GM23338 (cell line): ENCODE measurements at regions not wholly inside any gene's neighbourhood (a gene's known extent, or its start where the extent isn't known, plus 50 kb on each side); places are given as distances from the start of the nearest gene placed in this dataset.

Experiments used
- CREB1 ChIP-seq: fragments of 250-450 bp; sonication (Bioruptor Pico); IDR thresholded peaks from 2 replicates; pipeline ENCODE4 v1.5.0; 2020; ENCODE audit warnings: low read depth, mild to moderate bottlenecking, moderate library complexity
- EZH2 ChIP-seq: fragments of 200-600 bp; sonication (generic); IDR thresholded peaks from one replicate; pipeline ENCODE4 v1.8.0; 2017; ENCODE audit warnings: antibody characterized with exemption, mild to moderate bottlenecking, low read depth; ENCODE audit not compliant: unreplicated experiment
- EZH2phosphoT487 ChIP-seq: fragments of 200-600 bp; sonication (generic); IDR thresholded peaks from one replicate; pipeline ENCODE4 v1.8.1; 2018; ENCODE audit warnings: antibody characterized with exemption; ENCODE audit not compliant: unreplicated experiment
- JUNB ChIP-seq: IDR thresholded peaks from one replicate; pipeline ENCODE4 v1.6.1; 2016; ENCODE audit warnings: antibody characterized with exemption; ENCODE audit not compliant: unreplicated experiment
- NANOG ChIP-seq: IDR thresholded peaks from 2 replicates; pipeline ENCODE4 v1.6.1; 2016; ENCODE audit warnings: antibody characterized with exemption, borderline replicate concordance
- POLR2AphosphoS5 ChIP-seq: IDR thresholded peaks from 2 replicates; pipeline ENCODE4 v1.6.1; 2016; ENCODE audit warnings: antibody characterized with exemption, low read depth
- STAT1 ChIP-seq: IDR thresholded peaks from one replicate; pipeline ENCODE4 v1.6.1; 2016; ENCODE audit warnings: antibody characterized with exemption; ENCODE audit not compliant: unreplicated experiment
- ZNF114 ChIP-seq: fragments of 250-450 bp; sonication (Bioruptor Pico); IDR thresholded peaks from 2 replicates; pipeline ENCODE4 v1.5.0; 2020; ENCODE audit warnings: mild to moderate bottlenecking, moderate library complexity
- ZNF331 ChIP-seq: fragments of 250-450 bp; sonication (Bioruptor Pico); IDR thresholded peaks from 2 replicates; pipeline ENCODE4 v1.5.0; 2020; ENCODE audit warnings: low read depth, mild to moderate bottlenecking, moderate library complexity
- TF ChIP-seq, protein P1 (sequence below), 2 experiments: fragments of 200-600 bp in 1 of 2; sonication (generic) in 1 of 2; conservative IDR thresholded peaks; 2 replicates each; pipeline versions ENCODE4 v1.5.1 to v1.6.1; 2016 to 2017; ENCODE audit warnings: antibody characterized with exemption in 2 of 2, low read depth in 2 of 2, mild to moderate bottlenecking in 2 of 2, moderate library complexity in 1 of 2
- TF ChIP-seq, protein P2 (sequence below): IDR thresholded peaks from one replicate; pipeline ENCODE4 v1.6.1; 2018; ENCODE audit warnings: antibody characterized with exemption; ENCODE audit not compliant: unreplicated experiment
- TF ChIP-seq, protein P3 (sequence below): IDR thresholded peaks from 2 replicates; pipeline ENCODE4 v1.6.1; 2016; ENCODE audit warnings: antibody characterized with exemption

DNA sequence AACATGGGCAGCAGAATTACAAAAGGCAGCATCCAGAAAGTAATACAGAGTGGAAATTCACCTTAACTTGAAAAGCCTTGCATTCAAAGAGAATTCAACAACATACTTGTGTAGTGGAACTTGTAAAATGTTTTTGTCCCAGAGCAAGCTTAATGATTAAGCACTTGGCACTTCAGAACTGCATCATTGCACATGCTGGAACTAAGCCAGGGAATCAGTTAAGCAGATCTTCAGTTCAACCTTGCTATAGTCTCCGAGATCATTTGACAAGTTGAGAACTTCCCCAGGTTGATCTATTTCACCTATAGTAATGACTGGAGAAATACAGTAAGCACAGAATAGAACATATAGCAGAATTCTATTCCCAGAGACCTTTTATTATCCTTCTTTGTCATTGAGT is 1337.2 kb upstream of the NXPH2 start:
- TF ChIP-seq, protein P1, sequence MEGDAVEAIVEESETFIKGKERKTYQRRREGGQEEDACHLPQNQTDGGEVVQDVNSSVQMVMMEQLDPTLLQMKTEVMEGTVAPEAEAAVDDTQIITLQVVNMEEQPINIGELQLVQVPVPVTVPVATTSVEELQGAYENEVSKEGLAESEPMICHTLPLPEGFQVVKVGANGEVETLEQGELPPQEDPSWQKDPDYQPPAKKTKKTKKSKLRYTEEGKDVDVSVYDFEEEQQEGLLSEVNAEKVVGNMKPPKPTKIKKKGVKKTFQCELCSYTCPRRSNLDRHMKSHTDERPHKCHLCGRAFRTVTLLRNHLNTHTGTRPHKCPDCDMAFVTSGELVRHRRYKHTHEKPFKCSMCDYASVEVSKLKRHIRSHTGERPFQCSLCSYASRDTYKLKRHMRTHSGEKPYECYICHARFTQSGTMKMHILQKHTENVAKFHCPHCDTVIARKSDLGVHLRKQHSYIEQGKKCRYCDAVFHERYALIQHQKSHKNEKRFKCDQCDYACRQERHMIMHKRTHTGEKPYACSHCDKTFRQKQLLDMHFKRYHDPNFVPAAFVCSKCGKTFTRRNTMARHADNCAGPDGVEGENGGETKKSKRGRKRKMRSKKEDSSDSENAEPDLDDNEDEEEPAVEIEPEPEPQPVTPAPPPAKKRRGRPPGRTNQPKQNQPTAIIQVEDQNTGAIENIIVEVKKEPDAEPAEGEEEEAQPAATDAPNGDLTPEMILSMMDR (conservative IDR thresholded peaks at IDR 0.05; ENCODE audit: low read depth in 2 of 2): no peak
- no peak for TF ChIP-seq EZH2phosphoT487
- TF ChIP-seq POLR2AphosphoS5: no peak
- TF ChIP-seq JUNB: no peak
- TF ChIP-seq, protein P2, sequence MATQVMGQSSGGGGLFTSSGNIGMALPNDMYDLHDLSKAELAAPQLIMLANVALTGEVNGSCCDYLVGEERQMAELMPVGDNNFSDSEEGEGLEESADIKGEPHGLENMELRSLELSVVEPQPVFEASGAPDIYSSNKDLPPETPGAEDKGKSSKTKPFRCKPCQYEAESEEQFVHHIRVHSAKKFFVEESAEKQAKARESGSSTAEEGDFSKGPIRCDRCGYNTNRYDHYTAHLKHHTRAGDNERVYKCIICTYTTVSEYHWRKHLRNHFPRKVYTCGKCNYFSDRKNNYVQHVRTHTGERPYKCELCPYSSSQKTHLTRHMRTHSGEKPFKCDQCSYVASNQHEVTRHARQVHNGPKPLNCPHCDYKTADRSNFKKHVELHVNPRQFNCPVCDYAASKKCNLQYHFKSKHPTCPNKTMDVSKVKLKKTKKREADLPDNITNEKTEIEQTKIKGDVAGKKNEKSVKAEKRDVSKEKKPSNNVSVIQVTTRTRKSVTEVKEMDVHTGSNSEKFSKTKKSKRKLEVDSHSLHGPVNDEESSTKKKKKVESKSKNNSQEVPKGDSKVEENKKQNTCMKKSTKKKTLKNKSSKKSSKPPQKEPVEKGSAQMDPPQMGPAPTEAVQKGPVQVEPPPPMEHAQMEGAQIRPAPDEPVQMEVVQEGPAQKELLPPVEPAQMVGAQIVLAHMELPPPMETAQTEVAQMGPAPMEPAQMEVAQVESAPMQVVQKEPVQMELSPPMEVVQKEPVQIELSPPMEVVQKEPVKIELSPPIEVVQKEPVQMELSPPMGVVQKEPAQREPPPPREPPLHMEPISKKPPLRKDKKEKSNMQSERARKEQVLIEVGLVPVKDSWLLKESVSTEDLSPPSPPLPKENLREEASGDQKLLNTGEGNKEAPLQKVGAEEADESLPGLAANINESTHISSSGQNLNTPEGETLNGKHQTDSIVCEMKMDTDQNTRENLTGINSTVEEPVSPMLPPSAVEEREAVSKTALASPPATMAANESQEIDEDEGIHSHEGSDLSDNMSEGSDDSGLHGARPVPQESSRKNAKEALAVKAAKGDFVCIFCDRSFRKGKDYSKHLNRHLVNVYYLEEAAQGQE: no peak
- TF ChIP-seq ZNF114 (CRISPR knock-in tag): no peak
- TF ChIP-seq EZH2: no peak
- TF ChIP-seq CREB1 (CRISPR knock-in tag): no peak
- TF ChIP-seq, protein P3, sequence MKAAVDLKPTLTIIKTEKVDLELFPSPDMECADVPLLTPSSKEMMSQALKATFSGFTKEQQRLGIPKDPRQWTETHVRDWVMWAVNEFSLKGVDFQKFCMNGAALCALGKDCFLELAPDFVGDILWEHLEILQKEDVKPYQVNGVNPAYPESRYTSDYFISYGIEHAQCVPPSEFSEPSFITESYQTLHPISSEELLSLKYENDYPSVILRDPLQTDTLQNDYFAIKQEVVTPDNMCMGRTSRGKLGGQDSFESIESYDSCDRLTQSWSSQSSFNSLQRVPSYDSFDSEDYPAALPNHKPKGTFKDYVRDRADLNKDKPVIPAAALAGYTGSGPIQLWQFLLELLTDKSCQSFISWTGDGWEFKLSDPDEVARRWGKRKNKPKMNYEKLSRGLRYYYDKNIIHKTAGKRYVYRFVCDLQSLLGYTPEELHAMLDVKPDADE: no peak
- no peak for TF ChIP-seq ZNF331 (CRISPR knock-in tag)
- no peak for TF ChIP-seq STAT1
- TF ChIP-seq NANOG: no peak
